ENCODE measurements at regions not wholly inside any gene's neighbourhood (a gene's known extent, or its start where the extent isn't known, plus 50 kb on each side); places are given as distances from the start of the nearest gene placed in this dataset.

DNA sequence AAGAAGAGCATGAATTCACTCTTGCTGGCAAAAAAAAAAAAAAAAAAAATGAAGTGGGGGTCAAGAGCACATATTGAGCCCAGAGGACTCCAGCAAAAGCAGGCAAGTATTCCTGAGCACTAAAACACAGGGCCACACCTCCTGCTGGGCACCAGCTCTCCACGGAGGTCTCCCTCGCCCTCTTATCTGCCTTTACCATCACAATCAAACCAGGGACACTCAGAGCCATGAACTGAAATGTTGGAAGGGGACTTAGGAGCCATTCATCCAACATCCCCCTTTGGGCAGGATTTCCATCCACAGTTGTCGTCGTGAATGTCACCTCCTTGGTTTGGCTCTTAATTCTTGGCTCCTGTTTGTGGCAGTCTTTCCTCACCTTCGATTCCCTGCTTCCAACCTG, 89.8 kb upstream of the GNAO1 start:
- H3K27ac ChIP-seq (ENCODE audit: low read length): no peak overlapping the region
- H3K36me3 ChIP-seq (ENCODE audit: control insufficient read depth, insufficient read depth, low read length): no peaks in the 10 kb centered on the region

DNA sequence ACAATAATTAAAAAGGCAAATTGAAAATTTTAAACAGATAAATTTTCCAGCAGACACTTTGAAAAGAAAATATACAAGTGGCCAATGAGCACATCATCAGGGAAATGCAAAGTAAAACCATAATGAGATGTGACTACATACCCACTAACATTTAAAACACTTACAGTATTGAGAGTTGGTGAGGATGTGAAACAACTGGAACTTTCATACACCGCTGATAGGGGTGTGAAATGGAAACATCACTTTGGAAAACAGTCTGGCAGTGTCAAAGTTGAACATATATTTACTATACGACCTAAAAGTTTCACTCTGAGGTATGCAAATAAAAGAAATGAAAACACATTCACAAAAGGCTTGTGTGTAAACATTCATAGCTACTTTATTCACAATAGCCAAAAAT, 94.0 kb upstream of the GNAO1 start:
- Histone ChIP-seq H3K27ac (ENCODE audit: low read length) (no peak overlapping the region), H3K4me3 (ENCODE audit: low read length) (no peak overlapping the region), H3K9me3 (replicated peaks; ENCODE audit: control insufficient read depth, low read depth, low read length) (no peaks in the 10 kb centered on the region), H3K27me3 (ENCODE audit: control insufficient read depth, insufficient read depth, low read length) (no peaks in the 10 kb centered on the region), H3K4me1 (ENCODE audit: control insufficient read depth, insufficient read depth, low read length) (peaks cover 10% of the 10 kb centered on the region), H3K36me3 (ENCODE audit: control insufficient read depth, insufficient read depth, low read length) (no peaks in the 10 kb centered on the region)
- no peak for DNase-seq
- no CpG with 5 or more reads among the region's 2 CpGs for WGBS (ENCODE audit: insufficient coverage)

More for the DNA sequence above, 89.8 kb upstream of the GNAO1 start:
- no peak for DNase-seq
- Histone ChIP-seq H3K27me3 (ENCODE audit: control insufficient read depth, insufficient read depth, low read length) (no peaks in the 10 kb centered on the region), H3K4me3 (ENCODE audit: low read length) (no peak overlapping the region), H3K4me1 (ENCODE audit: control insufficient read depth, insufficient read depth, low read length) (peaks cover 13% of the 10 kb centered on the region), H3K9me3 (replicated peaks; ENCODE audit: control insufficient read depth, low read depth, low read length) (no peaks in the 10 kb centered on the region)
- no CpG with 5 or more reads among the region's 5 CpGs for WGBS (ENCODE audit: insufficient coverage)

DNA sequence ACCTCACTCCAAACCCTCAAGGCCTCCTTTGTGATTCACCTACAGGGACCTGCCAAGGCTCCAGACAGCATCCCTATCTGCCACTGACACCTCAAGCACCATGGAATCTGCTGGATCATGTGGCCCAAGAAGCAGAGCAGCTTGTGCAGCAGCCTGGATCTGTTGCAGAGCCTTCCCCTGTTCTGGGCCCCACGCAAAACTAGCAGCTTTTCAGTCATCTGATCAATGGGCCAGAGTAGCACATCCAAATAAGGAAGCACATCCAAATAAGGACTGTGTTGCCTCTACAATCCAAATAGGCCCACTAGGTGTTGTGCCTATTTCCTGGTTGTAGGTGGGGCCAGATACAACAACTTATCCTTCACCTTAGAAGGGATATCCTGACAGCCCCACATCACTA, 97.1 kb upstream of the GNAO1 start:
- no peaks in the 10 kb centered on the region for H3K9me3 ChIP-seq (replicated peaks; ENCODE audit: control insufficient read depth, low read depth, low read length)
- no peaks in the 10 kb centered on the region for H3K4me1 ChIP-seq (ENCODE audit: control insufficient read depth, insufficient read depth, low read length)
- no peak overlapping the region for H3K27ac ChIP-seq (ENCODE audit: low read length)
- H3K36me3 ChIP-seq (ENCODE audit: control insufficient read depth, insufficient read depth, low read length): no peaks in the 10 kb centered on the region
- no peak for DNase-seq
- H3K4me3 ChIP-seq (ENCODE audit: low read length): no peak overlapping the region
- no peaks in the 10 kb centered on the region for H3K27me3 ChIP-seq (ENCODE audit: control insufficient read depth, insufficient read depth, low read length)
- no CpG with 5 or more reads among the region's 1 CpG for WGBS (ENCODE audit: insufficient coverage)

DNA sequence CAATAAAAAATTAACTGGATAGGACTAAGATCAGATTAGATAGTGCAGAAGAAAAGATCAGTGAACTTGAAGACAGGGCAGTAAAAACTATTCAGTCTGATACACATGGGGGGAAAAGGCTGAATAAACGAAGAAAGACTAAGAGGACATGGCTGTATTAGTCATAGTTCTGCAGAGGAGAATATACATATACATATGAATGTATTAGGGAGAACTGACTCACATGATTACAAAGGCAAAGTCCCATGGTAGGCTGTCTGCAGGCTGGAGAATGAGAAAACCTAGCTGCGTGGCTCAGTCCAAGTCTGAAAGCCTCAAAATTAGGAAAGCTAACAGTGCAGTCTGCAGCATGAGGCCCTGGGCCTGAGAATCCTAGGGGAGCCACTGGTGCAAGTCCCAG, 98.2 kb upstream of the GNAO1 start:
- H3K9me3 ChIP-seq (replicated peaks; ENCODE audit: control insufficient read depth, low read depth, low read length): no peaks in the 10 kb centered on the region
- H3K4me3 ChIP-seq (ENCODE audit: low read length): no peak overlapping the region
- H3K36me3 ChIP-seq (ENCODE audit: control insufficient read depth, insufficient read depth, low read length): no peaks in the 10 kb centered on the region
- no peak for DNase-seq
- H3K4me1 ChIP-seq (ENCODE audit: control insufficient read depth, insufficient read depth, low read length): no peaks in the 10 kb centered on the region
- H3K27me3 ChIP-seq (ENCODE audit: control insufficient read depth, insufficient read depth, low read length): no peaks in the 10 kb centered on the region
- 90% methylated on average over 1 of the region's 2 CpGs for WGBS (ENCODE audit: insufficient coverage)
- H3K27ac ChIP-seq (ENCODE audit: low read length): no peak overlapping the region

DNA sequence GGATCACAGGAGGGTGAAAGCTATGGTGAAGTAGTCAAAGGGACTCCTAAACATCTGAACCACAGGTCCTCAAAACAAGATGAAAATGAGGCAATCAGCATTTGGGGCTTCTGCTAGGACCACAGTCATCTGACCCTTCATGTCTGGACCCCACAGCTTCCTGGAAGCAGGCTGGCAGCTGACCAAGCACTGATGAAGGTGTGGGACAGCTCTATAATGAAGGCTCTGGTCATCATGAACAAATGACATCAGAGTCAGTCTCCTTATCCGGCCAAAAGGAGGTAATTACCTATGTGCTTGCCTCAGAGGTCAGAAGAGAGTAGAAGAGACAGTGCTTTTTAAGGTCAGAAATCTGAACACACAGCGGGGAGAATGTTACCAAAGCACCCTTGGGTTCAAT, 101.2 kb upstream of the GNAO1 start:
- Histone ChIP-seq H3K4me1 (ENCODE audit: control insufficient read depth, insufficient read depth, low read length) (no peaks in the 10 kb centered on the region), H3K4me3 (ENCODE audit: low read length) (no peak overlapping the region), H3K9me3 (replicated peaks; ENCODE audit: control insufficient read depth, low read depth, low read length) (no peaks in the 10 kb centered on the region), H3K27me3 (ENCODE audit: control insufficient read depth, insufficient read depth, low read length) (peaks cover 2% of the 10 kb centered on the region), H3K36me3 (ENCODE audit: control insufficient read depth, insufficient read depth, low read length) (no peaks in the 10 kb centered on the region), H3K27ac (ENCODE audit: low read length) (no peak overlapping the region)
- WGBS (ENCODE audit: insufficient coverage): 100% methylated on average over 1 of the region's 2 CpGs
- no peak for DNase-seq

GRCh38 chr16:56087626-56088025, 103.7 kb upstream of the GNAO1 start:
- Histone ChIP-seq H3K36me3 (ENCODE audit: control insufficient read depth, insufficient read depth, low read length) (no peaks in the 10 kb centered on the region), H3K27ac (ENCODE audit: low read length) (no peak overlapping the region), H3K27me3 (ENCODE audit: control insufficient read depth, insufficient read depth, low read length) (peaks cover 2% of the 10 kb centered on the region), H3K4me1 (ENCODE audit: control insufficient read depth, insufficient read depth, low read length) (no peaks in the 10 kb centered on the region), H3K4me3 (ENCODE audit: low read length) (no peak overlapping the region), H3K9me3 (replicated peaks; ENCODE audit: control insufficient read depth, low read depth, low read length) (no peaks in the 10 kb centered on the region)
- DNase-seq: no peak
- WGBS (ENCODE audit: insufficient coverage): 74% methylated on average over 4 of the region's 6 CpGs

- WGBS (ENCODE audit: insufficient coverage): no CpG with 5 or more reads among the region's 2 CpGs
- Histone ChIP-seq H3K27ac (ENCODE audit: low read length) (no peak overlapping the region), H3K4me3 (ENCODE audit: low read length) (no peak overlapping the region), H3K9me3 (replicated peaks; ENCODE audit: control insufficient read depth, low read depth, low read length) (no peaks in the 10 kb centered on the region), H3K36me3 (ENCODE audit: control insufficient read depth, insufficient read depth, low read length) (no peaks in the 10 kb centered on the region), H3K4me1 (ENCODE audit: control insufficient read depth, insufficient read depth, low read length) (no peaks in the 10 kb centered on the region), H3K27me3 (ENCODE audit: control insufficient read depth, insufficient read depth, low read length) (no peaks in the 10 kb centered on the region)
- DNase-seq: no peak
Measured at GRCh38 chr16:56081371-56081770, 109.9 kb upstream of the GNAO1 start.

DNA sequence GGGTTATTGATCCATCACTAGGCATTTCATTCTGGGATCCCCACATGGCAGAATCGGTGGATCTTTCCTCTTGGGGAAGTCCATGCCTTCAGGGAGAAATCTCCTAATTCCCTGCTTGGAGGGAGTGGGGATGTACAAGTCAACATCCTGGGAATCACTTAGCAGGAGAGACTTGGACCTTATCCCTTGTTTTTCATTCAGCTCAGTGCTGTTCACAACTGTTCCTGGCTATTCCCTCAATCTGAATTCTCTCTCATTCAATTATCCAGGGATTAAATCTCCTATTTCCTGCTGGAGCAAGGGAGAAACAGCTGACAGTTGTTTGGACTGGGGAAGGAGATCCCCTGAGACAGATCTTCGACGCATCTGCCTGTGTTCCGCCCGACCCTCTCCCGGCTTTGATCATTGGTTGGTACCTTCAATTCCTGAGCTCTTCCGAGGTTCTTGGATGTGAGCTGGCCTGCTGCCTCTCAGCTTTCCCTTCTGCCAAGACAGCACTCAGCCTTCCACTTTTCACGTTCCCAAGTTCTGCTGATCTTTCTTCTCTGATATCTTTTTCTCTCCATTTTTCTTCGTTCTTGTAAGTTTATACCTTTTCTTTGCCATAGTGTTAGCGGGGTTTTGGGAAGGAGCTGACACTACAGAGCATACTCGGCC, 115.4 kb upstream of the GNAO1 start:
- WGBS (ENCODE audit: insufficient coverage): 22% methylated on average over 9 of the region's 11 CpGs
- H3K9me3 ChIP-seq (replicated peaks; ENCODE audit: control insufficient read depth, low read depth, low read length): no peaks in the 10 kb centered on the region
- peaks cover 2% of the 10 kb centered on the region for H3K27me3 ChIP-seq (ENCODE audit: control insufficient read depth, insufficient read depth, low read length)
- H3K27ac ChIP-seq (ENCODE audit: low read length): no peak overlapping the region
- H3K4me1 ChIP-seq (ENCODE audit: control insufficient read depth, insufficient read depth, low read length): peaks cover 2% of the 10 kb centered on the region
- H3K36me3 ChIP-seq (ENCODE audit: control insufficient read depth, insufficient read depth, low read length): no peaks in the 10 kb centered on the region
- H3K4me3 ChIP-seq (ENCODE audit: low read length): no peak overlapping the region
- peak; percentile 50 for DNase-seq

- Histone ChIP-seq H3K27ac (ENCODE audit: low read length) (no peak overlapping the region), H3K4me1 (ENCODE audit: control insufficient read depth, insufficient read depth, low read length) (peaks cover 2% of the 10 kb centered on the region), H3K27me3 (ENCODE audit: control insufficient read depth, insufficient read depth, low read length) (peaks cover 2% of the 10 kb centered on the region), H3K36me3 (ENCODE audit: control insufficient read depth, insufficient read depth, low read length) (no peaks in the 10 kb centered on the region), H3K9me3 (replicated peaks; ENCODE audit: control insufficient read depth, low read depth, low read length) (no peaks in the 10 kb centered on the region), H3K4me3 (ENCODE audit: low read length) (no peak overlapping the region)
- no peak for DNase-seq
- 58% methylated on average over 3 of the region's 4 CpGs for WGBS (ENCODE audit: insufficient coverage)
Measured at GRCh38 chr16:56073508-56073907, 117.8 kb upstream of the GNAO1 start.

- Histone ChIP-seq H3K4me1 (ENCODE audit: control insufficient read depth, insufficient read depth, low read length) (peaks cover 2% of the 10 kb centered on the region), H3K4me3 (ENCODE audit: low read length) (no peak overlapping the region), H3K36me3 (ENCODE audit: control insufficient read depth, insufficient read depth, low read length) (no peaks in the 10 kb centered on the region), H3K27ac (ENCODE audit: low read length) (no peak overlapping the region), H3K9me3 (replicated peaks; ENCODE audit: control insufficient read depth, low read depth, low read length) (no peaks in the 10 kb centered on the region), H3K27me3 (ENCODE audit: control insufficient read depth, insufficient read depth, low read length) (peaks cover 2% of the 10 kb centered on the region)
- DNase-seq: no peak
- 68% methylated on average over 4 of the region's 4 CpGs for WGBS (ENCODE audit: insufficient coverage)
Measured at GRCh38 chr16:56072096-56072495, 119.2 kb upstream of the GNAO1 start.

GRCh38 chr16:56068816-56069215, 122.5 kb upstream of the GNAO1 start:
- Histone ChIP-seq H3K36me3 (ENCODE audit: control insufficient read depth, insufficient read depth, low read length) (no peaks in the 10 kb centered on the region), H3K4me1 (ENCODE audit: control insufficient read depth, insufficient read depth, low read length) (no peaks in the 10 kb centered on the region), H3K4me3 (ENCODE audit: low read length) (no peak overlapping the region), H3K9me3 (replicated peaks; ENCODE audit: control insufficient read depth, low read depth, low read length) (no peaks in the 10 kb centered on the region), H3K27me3 (ENCODE audit: control insufficient read depth, insufficient read depth, low read length) (peaks cover 2% of the 10 kb centered on the region), H3K27ac (ENCODE audit: low read length) (no peak overlapping the region)
- DNase-seq: no peak
- WGBS (ENCODE audit: insufficient coverage): 80% methylated on average over 1 of the region's 3 CpGs
